ENCODE measurements at regions not wholly inside any gene's neighbourhood (a gene's known extent, or its start where the extent isn't known, plus 50 kb on each side); places are given as distances from the start of the nearest gene placed in this dataset.

DNA sequence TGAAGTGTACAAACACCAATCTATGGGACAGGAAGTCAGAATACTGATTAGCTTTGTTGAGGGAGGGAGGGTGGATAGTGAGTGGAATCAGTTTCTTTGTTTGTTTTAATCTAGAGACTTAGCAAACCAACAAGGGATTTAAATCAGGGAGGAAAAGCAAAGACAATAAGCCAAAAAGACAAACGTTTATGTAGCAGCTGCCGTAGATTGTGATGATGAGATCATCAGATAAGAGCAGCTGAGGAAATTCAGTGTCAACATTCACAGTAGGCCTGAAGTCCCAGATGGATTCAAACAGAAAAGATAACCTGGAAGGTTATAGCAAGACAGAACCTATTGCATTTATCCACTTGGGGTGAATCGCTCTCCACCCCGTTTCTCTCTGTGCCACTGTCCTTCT is 104.9 kb upstream of the SYNDIG1 start:
- ChIA-PET CTCF (no interaction called here), POLR2A (no interaction called here)
- H3K4me1 ChIP-seq (ENCODE audit: control insufficient read depth in 2 of 2, insufficient read depth in 2 of 2, low read length in 2 of 2) = no peaks in the 10 kb centered on the region
- H3K9ac ChIP-seq (ENCODE audit: low read length) = no peak overlapping the region
- no peak overlapping the region for H3K27ac Mint-ChIP-seq
- DNase-seq (no peak), ATAC-seq (ENCODE audit: low read depth) (no peak)
- no peaks in the 10 kb centered on the region for H3K79me2 ChIP-seq (ENCODE audit: control insufficient read depth, insufficient read depth, low read length)
- WGBS (ENCODE audit: insufficient coverage) = 35% methylated on average over 4 of the region's 4 CpGs
- no peaks in the 10 kb centered on the region for H4K20me1 ChIP-seq (ENCODE audit: control insufficient read depth, insufficient read depth, low read length, poor library complexity, severe bottlenecking)
- no peaks in the 10 kb centered on the region for H3K27me3 Mint-ChIP-seq
- no peak overlapping the region for H3K4me3 Mint-ChIP-seq
- peaks cover 0 to 2% (median 0%) of the 10 kb centered on the region in 4 experiments for H3K27me3 ChIP-seq (replicated peaks in 1 of 4; ENCODE audit: control extremely low read depth in 1 of 4, control insufficient read depth in 3 of 4, insufficient read depth in 4 of 4, low read length in 3 of 4)
- peaks cover 2% of the 10 kb centered on the region for H3K9me3 Mint-ChIP-seq (ENCODE audit: insufficient read depth)
- H3K27ac ChIP-seq (ENCODE audit: low read length in 2 of 2) = no peak overlapping the region
- H3K4me3 ChIP-seq (ENCODE audit: control extremely low read depth in 1 of 5, extremely low read depth in 1 of 5, insufficient read depth in 1 of 5, low read depth in 2 of 5, low read length in 4 of 5) = no peak overlapping the region
- intact Hi-C loops (cut with micrococcal nuclease) = no loop called here
- peaks cover 0 to 14% (median 6%) of the 10 kb centered on the region in 3 donors for H3K9me3 ChIP-seq (ENCODE audit: control extremely low read depth in 1 of 3, control insufficient read depth in 2 of 3, insufficient read depth in 1 of 3, low read length in 2 of 3)
- H3K4me2 ChIP-seq (replicated peaks; ENCODE audit: low read depth, low read length, poor library complexity, severe bottlenecking) = no peak overlapping the region
- no peaks in the 10 kb centered on the region for H3K36me3 ChIP-seq (replicated peaks in 1 of 2; ENCODE audit: control extremely low read depth in 1 of 2, control insufficient read depth in 1 of 2, extremely low read depth in 1 of 2, insufficient read depth in 2 of 2, low read length in 1 of 2)
- TF ChIP-seq EZH2 (IDR thresholded peaks at IDR 0.05; ENCODE audit: borderline replicate concordance, insufficient read depth, low read depth, low read length, poor library complexity, severe bottlenecking) (no peak), CTCF (IDR thresholded peaks at IDR 0.05) (no peak)
- no peak overlapping the region for H2AFZ ChIP-seq (ENCODE audit: insufficient read depth, low read depth, low read length, poor library complexity, severe bottlenecking)
- H3K4me1 Mint-ChIP-seq = no peaks in the 10 kb centered on the region

DNA sequence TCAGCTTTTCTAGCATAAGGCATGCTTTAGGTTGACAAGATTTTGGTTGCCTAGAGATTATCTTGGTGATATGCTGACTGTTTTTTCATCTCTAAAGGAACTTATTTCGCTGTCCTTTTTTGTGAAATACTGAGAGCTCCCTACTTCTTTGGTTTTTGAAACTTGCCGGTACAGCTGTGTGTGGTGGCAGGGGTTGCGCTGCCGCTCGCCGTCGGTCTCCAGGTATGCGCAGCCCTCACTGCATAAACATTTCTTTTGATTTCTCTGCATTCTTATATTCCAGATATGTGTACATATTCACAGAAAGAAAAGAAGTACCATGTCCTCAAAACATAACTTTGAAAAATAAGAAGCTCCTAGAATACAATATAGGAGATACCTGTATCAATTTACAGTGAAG is 106.4 kb upstream of the SYNDIG1 start:
- H3K27me3 Mint-ChIP-seq = peaks cover 2% of the 10 kb centered on the region
- no peak overlapping the region for H3K27ac Mint-ChIP-seq
- POLR2A ChIA-PET = no interaction called here
- no peaks in the 10 kb centered on the region for H3K79me2 ChIP-seq (ENCODE audit: control insufficient read depth, insufficient read depth, low read length)
- no peaks in the 10 kb centered on the region for H3K4me1 Mint-ChIP-seq
- intact Hi-C loops (cut with micrococcal nuclease) = no loop called here
- H3K4me3 ChIP-seq (ENCODE audit: control extremely low read depth in 1 of 5, extremely low read depth in 1 of 5, insufficient read depth in 1 of 5, low read depth in 2 of 5, low read length in 4 of 5) = no peak overlapping the region
- no peak overlapping the region for H3K9ac ChIP-seq (ENCODE audit: low read length)
- H3K27me3 ChIP-seq (replicated peaks in 1 of 4; ENCODE audit: control extremely low read depth in 1 of 4, control insufficient read depth in 3 of 4, insufficient read depth in 4 of 4, low read length in 3 of 4) = peaks cover 0 to 2% (median 0%) of the 10 kb centered on the region in 4 experiments
- no peaks in the 10 kb centered on the region for H3K4me1 ChIP-seq (ENCODE audit: control insufficient read depth in 2 of 2, insufficient read depth in 2 of 2, low read length in 2 of 2)
- H3K9me3 Mint-ChIP-seq (ENCODE audit: insufficient read depth) = peaks cover 2% of the 10 kb centered on the region
- H3K4me2 ChIP-seq (replicated peaks; ENCODE audit: low read depth, low read length, poor library complexity, severe bottlenecking) = no peak overlapping the region
- H2AFZ ChIP-seq (ENCODE audit: insufficient read depth, low read depth, low read length, poor library complexity, severe bottlenecking) = no peak overlapping the region
- H4K20me1 ChIP-seq (ENCODE audit: control insufficient read depth, insufficient read depth, low read length, poor library complexity, severe bottlenecking) = no peaks in the 10 kb centered on the region
- TF ChIP-seq CTCF (IDR thresholded peaks at IDR 0.05) = no peak
- TF ChIP-seq EZH2 (IDR thresholded peaks at IDR 0.05; ENCODE audit: borderline replicate concordance, insufficient read depth, low read depth, low read length, poor library complexity, severe bottlenecking) = no peak
- no peak overlapping the region for H3K27ac ChIP-seq (ENCODE audit: low read length in 2 of 2)
- H3K36me3 ChIP-seq (replicated peaks in 1 of 2; ENCODE audit: control extremely low read depth in 1 of 2, control insufficient read depth in 1 of 2, extremely low read depth in 1 of 2, insufficient read depth in 2 of 2, low read length in 1 of 2) = no peaks in the 10 kb centered on the region
- ATAC-seq (ENCODE audit: low read depth) (no peak), DNase-seq (no peak)
- H3K4me3 Mint-ChIP-seq = no peak overlapping the region
- H3K9me3 ChIP-seq (ENCODE audit: control extremely low read depth in 1 of 3, control insufficient read depth in 2 of 3, insufficient read depth in 1 of 3, low read length in 2 of 3) = peaks cover 0 to 14% (median 6%) of the 10 kb centered on the region in 3 donors
- 88% methylated on average over 2 of the region's 8 CpGs for WGBS (ENCODE audit: insufficient coverage)
- CTCF ChIA-PET = no interaction called here
